ENCODE measurements at regions not wholly inside any gene's neighbourhood (a gene's known extent, or its start where the extent isn't known, plus 50 kb on each side); places are given as distances from the start of the nearest gene placed in this dataset.

GRCh38 chr3:35500641-35501350, 138.5 kb upstream of the ARPP21 start:
- DNase-seq (ENCODE audit: low read depth, low spot score) (no peak), ATAC-seq (no peak), FAIRE-seq (no peak)
- 0% methylated on average over 3 of the region's 3 CpGs for WGBS (ENCODE audit: insufficient coverage, insufficient replicate concordance, low lambda C conversion rate, missing lambda C conversion rate)
- no peaks in the 10 kb centered on the region for H3K9me3 ChIP-seq (replicated peaks; ENCODE audit: control insufficient read depth, insufficient read depth, low read length)
- in situ Hi-C loops (cut with MboI) = no loop called here
- no peak overlapping the region for H3K9ac ChIP-seq (ENCODE audit: control insufficient read depth, insufficient read depth, low read length)
- no peak overlapping the region for H3K4me3 ChIP-seq
- no peak overlapping the region for H2AFZ ChIP-seq (ENCODE audit: control insufficient read depth, low read depth, low read length)
- no peaks in the 10 kb centered on the region for H3K79me2 ChIP-seq (ENCODE audit: control insufficient read depth, insufficient read depth, low read length)
- no peak overlapping the region for H3K27ac ChIP-seq (ENCODE audit: control insufficient read depth, insufficient read depth)
- H3K4me2 ChIP-seq (ENCODE audit: control insufficient read depth, insufficient read depth) = no peak overlapping the region
- no peaks in the 10 kb centered on the region for H3K36me3 ChIP-seq (ENCODE audit: control insufficient read depth in 2 of 2, insufficient read depth in 2 of 2, low read length in 1 of 2)
- RAD21 ChIA-PET (ENCODE audit: unreplicated experiment) = no interaction called here
- H4K20me1 ChIP-seq (ENCODE audit: control insufficient read depth, insufficient read depth) = no peaks in the 10 kb centered on the region
- POLR2A ChIA-PET = no interaction called here
- H3K4me1 ChIP-seq (ENCODE audit: control insufficient read depth, insufficient read depth, low read length) = no peaks in the 10 kb centered on the region
- intact Hi-C loops (cut with micrococcal nuclease; ENCODE audit: unreplicated experiment) = no loop called here
- TF ChIP-seq RBBP5 (conservative IDR thresholded peaks at IDR 0.05) (no peak), CBX3 (IDR thresholded peaks at IDR 0.05; ENCODE audit: borderline replicate concordance, low read depth) (no peak), ZNF687 (IDR thresholded peaks at IDR 0.05) (no peak), ZBED1 (IDR thresholded peaks at IDR 0.05; ENCODE audit: borderline replicate concordance) (no peak), STAT1 (conservative IDR thresholded peaks at IDR 0.05) (no peak), RUNX3 (IDR thresholded peaks at IDR 0.05; ENCODE audit: low read length) (no peak), ATF2 (IDR thresholded peaks at IDR 0.05; ENCODE audit: low read length) (no peak), POLR2A (IDR thresholded peaks at IDR 0.05; ENCODE audit: low read depth, low read length) (no peak), ZNF207 (IDR thresholded peaks at IDR 0.05; ENCODE audit: borderline replicate concordance) (no peak), CBFB (IDR thresholded peaks at IDR 0.05; ENCODE audit: low read depth) (no peak), FOXM1 (IDR thresholded peaks at IDR 0.05; ENCODE audit: low read depth, low read length) (no peak), HSF1 (IDR thresholded peaks at IDR 0.05; ENCODE audit: low read depth, low read length) (no peak)
- CTCF ChIA-PET = no interaction called here
- SMC1A ChIA-PET (ENCODE audit: uncharacterized antibody, unreplicated experiment) = no interaction called here
- BruUV-seq (replicated peaks) = no TSS peak
- no peaks in the 10 kb centered on the region for H3K27me3 ChIP-seq (replicated peaks in 1 of 2; ENCODE audit: control insufficient read depth in 2 of 2, insufficient read depth in 2 of 2, low read length in 1 of 2)
